ENCODE measurements at regions not wholly inside any gene's neighbourhood (a gene's known extent, or its start where the extent isn't known, plus 50 kb on each side); places are given as distances from the start of the nearest gene placed in this dataset.
"Not testable (repeated sequence)": the region's sequence is repeated elsewhere in the genome, so short reads cannot be mapped to it uniquely, and the experiment has no call there.

DNA sequence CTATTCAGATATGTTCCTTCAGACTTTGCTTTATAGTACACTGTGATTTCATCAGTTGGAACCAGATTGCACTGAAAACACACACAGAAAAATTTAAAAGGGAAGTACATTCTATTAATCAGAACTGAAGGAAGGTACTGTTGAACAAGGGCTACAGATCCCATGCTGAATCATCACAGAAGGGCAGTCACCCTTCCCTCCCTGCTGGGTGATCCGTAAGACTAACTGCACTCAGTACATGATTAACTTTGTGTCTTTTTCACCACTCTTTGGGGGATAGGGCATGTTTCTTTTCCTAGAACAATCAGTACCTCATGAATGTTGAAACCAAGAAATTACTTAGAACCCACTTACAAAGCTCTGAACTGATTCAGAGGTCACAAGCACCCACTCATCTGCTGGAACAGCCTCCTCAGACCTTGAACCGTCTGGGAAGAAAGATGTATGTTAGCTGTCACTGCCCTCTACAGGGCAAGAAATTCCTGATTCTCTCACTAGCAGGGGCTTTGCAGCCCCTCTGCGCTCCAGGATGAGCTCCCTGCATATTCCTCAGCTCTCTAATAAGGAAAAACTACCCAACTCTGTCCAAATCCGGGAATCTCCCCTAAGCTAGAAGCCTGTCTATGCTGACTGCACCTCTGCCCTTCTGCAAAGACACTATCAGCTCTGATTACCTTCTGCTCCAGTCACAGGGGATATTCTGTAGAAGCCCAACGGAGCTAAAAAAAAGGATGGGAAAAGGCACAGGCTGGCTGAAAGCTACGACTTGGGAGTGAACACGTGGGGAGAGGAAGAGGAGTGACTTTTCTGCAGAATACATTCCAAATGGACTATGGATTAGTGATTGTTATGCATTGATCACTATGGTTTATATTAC is 51.0 kb downstream of the IARS1 start:
- peak; percentile 72 for DNase-seq (ENCODE audit: low read depth)

DNA sequence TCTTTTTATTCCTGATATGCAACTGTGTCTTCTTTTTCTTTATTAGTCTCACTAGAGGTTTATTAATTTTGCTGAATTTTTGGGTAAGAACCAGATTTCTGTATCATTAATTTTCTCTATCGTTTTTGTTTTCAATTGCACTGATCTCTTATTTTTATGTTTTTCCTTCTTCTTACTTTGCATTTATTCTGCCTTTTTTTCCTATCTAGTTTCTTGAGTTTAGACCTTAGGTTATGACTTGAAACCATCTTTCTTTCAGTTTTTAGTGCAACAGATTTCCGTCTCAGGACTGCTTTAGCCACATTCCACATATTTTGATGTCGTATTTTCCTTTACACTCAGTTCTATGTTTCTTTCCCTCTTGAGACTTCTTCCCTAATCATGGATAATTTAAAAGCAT is 56.6 kb downstream of the IARS1 start:
- DNase-seq (ENCODE audit: low read depth) = no peak

DNA sequence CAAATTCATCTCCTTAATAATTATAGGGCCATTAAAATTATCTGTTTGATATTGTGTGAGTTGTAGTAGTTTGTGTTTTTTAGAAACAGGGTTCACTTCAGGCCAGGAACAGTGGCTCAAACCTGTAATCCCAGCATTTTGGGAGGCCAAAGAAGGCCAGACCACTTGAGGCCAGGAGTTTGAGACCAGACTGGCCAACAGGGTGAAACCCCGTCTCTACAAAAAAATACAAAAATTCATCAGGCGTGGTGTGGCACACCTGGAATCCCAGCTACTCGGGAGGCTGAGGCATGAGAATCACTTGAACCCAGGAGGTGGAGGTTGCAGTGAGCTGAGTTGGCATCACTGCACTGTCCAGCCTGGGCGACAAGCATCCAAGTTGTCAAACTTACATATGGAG is 57.0 kb downstream of the IARS1 start:
- no peak for DNase-seq (ENCODE audit: low read depth)

- no peak for DNase-seq (ENCODE audit: low read depth)
Observed at GRCh38 chr9:92234514-92234913, 59.0 kb downstream of the IARS1 start.

GRCh38 chr9:92232190-92232589 is 61.3 kb downstream of the IARS1 start:
- DNase-seq (ENCODE audit: low read depth) = no peak

- DNase-seq (ENCODE audit: low read depth) = no peak
Observed at GRCh38 chr9:92228628-92229027, 64.9 kb downstream of the IARS1 start.

DNA sequence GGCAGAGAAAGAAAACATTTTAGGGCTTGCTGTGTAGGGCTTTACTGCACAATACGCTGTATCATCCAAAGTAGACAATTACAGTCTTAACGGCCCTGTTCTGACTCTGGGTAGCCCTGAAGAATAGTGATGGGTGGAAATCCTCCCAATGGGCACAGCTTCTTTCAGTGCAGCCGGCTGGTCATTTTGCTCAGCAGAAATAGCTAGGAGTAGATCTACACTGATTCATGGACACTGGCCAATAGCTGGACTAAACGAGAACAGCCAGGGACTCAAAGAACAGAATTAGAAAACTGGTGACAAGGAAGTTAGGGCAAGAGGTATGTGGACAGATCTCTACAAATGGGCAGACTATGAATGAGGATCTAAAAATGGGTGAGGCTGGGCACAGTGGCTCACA is 69.3 kb downstream of the IARS1 start:
- no peak for DNase-seq (ENCODE audit: low read depth)

- DNase-seq (ENCODE audit: low read depth) = no peak
Observed at GRCh38 chr9:92223758-92224157, 69.7 kb downstream of the IARS1 start.

DNA sequence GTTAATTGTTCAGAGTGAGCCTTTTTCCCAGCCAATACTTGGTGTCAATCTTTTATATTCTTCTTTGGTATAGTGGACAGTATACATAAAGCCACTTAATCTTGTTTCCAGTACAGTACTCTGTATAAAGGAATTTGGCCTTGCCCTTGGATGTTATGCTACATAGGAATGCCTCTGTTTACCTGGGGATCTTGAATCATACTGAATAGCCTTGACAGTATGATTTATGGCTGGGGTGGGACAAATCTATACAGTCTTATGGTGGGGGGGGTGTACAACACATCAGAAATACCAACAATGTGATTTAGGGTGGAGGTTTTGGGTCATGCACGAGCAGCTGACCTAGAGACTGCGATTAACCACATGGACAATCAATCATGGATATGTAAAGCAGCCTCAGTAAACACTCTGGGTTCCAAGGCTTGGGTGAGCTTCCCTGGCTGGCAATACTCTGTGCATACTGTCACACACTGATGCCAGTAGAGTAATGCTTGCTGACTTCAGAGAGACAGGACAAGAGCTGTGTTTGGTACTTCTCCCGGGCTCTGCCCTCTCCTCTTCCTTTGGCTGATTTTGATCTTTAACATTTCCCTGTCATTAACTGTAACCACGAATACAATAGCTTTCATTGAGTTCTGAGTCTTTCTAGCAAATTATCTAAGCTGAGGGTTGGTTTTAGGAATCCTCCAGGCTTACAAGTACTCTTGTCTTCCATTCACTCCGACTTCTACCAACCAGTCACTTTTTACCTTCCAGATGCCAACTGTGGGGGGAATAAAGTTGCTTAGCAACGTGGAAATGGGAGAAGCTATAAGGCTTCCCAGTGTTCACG is 84.6 kb downstream of the IARS1 start:
- DNase-seq (ENCODE audit: low read depth) = no peak

- peak; percentile 51 for DNase-seq (ENCODE audit: low read depth)
Observed at GRCh38 chr9:92206488-92206887, 87.0 kb downstream of the IARS1 start.

DNA sequence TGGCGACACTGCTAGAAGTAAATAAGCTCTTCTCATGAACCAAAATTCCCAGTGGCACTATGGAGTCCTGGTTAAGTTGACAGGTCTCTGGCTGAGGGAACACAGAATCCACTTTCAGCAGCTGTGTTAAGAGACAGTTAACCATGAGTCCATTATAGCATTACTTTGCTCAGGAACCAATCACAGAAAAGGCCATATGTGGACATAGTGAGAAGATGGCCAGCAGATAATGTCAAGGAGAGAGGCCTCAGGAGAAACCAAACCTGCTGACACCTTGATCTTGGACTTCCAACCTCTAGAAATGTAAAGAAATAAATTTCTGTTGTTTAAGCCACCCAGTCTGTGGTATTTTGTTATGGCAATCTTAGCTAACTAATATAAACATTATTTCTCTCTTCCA is 88.7 kb upstream of the SPTLC1 start:
- not testable (repeated sequence) for DNase-seq (ENCODE audit: low read depth)

GRCh38 chr9:92198237-92198636 is 83.0 kb upstream of the SPTLC1 start:
- not testable (repeated sequence) for DNase-seq (ENCODE audit: low read depth)

GRCh38 chr9:92196909-92197308 is 81.7 kb upstream of the SPTLC1 start:
- DNase-seq (ENCODE audit: low read depth) = peak; percentile 53

DNA sequence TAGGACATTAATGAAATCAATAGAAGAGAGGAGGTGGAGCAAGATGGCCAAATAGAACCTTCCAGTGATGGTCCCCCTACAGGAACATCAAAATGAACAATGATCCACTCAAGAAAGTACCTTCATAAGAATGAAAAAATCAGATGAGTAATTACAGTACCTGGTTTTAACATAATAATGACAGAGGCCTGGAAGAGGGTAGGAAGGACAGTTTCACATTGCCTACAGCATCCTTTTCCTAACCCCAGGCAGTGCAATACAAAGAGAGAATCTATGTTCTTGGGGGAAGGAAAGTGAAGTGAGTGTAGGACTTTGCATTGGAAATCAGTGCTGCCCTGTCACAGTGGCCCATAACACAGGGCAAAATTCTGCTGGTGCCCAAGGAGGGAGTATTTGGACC is 81.2 kb upstream of the SPTLC1 start:
- no peak for DNase-seq (ENCODE audit: low read depth)

GRCh38 chr9:92191801-92192200 is 76.6 kb upstream of the SPTLC1 start:
- peak; percentile 38 for DNase-seq (ENCODE audit: low read depth)

GRCh38 chr9:92190536-92190790 is 75.2 kb upstream of the SPTLC1 start:
- no peak for DNase-seq (ENCODE audit: low read depth)

DNA sequence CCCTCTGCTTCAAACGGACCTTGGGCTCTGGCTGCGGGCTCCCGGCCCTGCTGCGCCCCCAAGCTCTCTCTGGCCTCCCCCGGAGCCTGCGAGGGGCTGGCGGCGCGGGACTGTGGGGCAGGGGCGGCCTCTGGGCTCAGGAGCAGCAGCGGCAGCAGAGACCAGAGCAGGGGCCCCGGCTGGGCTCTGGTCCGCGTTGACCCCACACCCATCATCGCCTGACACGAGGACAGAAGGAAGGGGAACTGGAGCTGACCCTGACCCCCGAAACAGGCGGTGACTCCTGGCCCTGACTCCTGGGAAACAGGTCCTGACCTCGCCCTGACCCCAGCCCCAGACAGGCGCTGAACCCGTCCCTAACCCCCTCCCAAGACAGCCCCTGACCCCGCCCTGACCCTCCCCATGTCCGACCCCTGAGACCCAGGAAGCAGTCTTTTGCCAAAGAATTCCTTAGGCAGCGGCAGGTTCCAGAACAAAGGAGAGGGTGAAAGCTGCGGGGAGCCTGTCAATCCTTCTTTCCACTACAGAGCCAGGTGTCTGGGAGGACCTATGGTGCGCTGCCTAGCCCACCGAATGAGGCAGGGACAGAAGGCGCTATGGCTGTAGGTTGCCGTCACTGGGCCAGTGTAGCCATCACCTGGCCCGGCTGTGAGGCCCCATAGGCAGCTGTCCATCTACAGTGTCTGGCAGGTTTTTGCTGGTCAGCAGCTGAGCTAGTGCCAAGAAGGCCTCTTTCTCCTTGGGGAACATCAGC is 74.7 kb upstream of the SPTLC1 start:
- no peak for DNase-seq (ENCODE audit: low read depth)

DNA sequence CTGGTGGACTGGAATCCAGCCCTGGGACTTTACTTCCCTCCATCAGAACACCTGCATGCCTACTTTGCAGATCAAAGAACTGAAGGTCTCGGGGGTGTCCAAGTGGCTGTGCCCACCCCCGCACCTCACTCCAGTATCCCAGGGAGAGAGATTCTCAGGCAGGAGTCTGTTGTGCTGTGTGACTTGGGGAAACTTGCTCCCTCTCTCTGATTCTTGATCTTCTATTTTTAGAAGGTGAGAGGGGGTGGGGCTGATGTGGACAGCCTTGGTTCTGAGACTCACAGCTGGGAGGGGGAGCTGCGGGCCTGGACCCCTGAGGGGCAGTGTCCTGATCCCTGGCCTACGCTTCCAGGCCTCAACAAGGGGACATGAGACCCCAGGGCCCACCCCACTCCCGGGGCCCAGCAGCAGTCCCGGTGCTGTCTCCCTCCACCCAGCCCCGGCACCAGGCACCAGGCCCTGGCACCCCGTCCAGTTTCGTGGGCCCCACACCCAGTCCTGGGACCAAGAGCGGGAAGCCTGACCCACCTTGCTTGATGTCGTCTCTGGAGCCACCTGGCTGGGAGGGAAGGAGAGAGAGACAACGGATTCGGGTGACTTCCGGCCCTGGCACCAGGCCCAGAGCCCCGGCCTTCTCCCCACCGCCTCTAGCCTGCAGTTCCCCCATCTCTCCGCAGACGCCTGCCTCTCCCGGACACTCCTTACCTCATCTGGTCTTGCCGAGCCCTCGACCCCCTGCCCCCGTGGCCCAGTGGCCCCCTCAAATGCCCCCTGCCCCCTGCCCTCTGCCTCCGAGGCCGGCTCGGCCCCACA is 74.0 kb upstream of the SPTLC1 start:
- DNase-seq (ENCODE audit: low read depth) = no peak

- DNase-seq (ENCODE audit: low read depth) = peak; percentile 17
Observed at GRCh38 chr9:92187989-92188714, 72.9 kb upstream of the SPTLC1 start.

GRCh38 chr9:92187390-92187789 is 72.2 kb upstream of the SPTLC1 start:
- no peak for DNase-seq (ENCODE audit: low read depth)

DNA sequence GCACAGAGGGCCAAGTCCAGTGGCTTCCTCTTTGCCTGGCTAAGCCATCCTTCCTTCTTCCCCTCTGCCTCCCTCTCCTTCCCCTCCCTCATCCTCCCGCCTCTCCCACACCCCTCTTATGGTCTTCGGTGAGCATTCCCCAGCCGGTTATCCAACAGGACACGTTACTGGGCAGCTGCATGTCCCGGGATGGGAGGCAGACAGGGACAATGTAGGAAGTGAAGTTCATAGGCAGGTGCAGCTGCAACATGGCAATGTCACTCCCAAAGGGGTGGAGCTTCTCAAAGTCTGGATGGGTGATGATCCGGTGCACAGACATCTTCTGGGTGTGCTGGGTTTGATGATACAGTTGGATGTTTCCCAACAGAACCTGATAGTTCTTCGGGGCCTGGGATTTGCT is 71.4 kb upstream of the SPTLC1 start:
- no peak for DNase-seq (ENCODE audit: low read depth)

Data from HT1080 (cell line).